SK-N-SH (cell line): ENCODE measurements at regions not wholly inside any gene's neighbourhood (a gene's known extent, or its start where the extent isn't known, plus 50 kb on each side); places are given as distances from the start of the nearest gene placed in this dataset.

Experiments
- CTCF ChIA-PET: fragments of 300-600, 350-600 bp; formaldehyde crosslinking; extraction: SDS; loops from one replicate; lab custom pipeline; 2021; lab: Yijun Ruan, JAX
- POLR2A ChIA-PET: fragments of 350-600 bp; sonication (Branson Sonifier 250); formaldehyde crosslinking; extraction: SDS; loops from one replicate; lab custom pipeline; 2020; ENCODE audit warnings: antibody characterized with exemption, inconsistent platforms; lab: Yijun Ruan, JAX
- DNase-seq: peaks from one replicate; pipeline ENCODE4 v3.0.0; 2012
- H2AFZ ChIP-seq: fragments of 200-600 bp; sonication (generic); 2 replicates; pipeline ENCODE4 v1.8.1; 2016; ENCODE audit warnings: antibody characterized with exemption, mild to moderate bottlenecking, low read depth
- H3F3A ChIP-seq: fragments of 200-600 bp; sonication (generic); replicated peaks from 2 replicates; pipeline ENCODE3; 2016; ENCODE audit warnings: antibody characterized with exemption, mild to moderate bottlenecking; ENCODE audit not compliant: insufficient read depth
- H3K27ac ChIP-seq, 2 experiments: fragments of 200-500 bp in 1 of 2; fragments of 200-600 bp in 1 of 2; sonication (Bioruptor generic) in 1 of 2; sonication (generic), shearing (Covaris generic) in 1 of 2; 2 replicates each; pipeline versions ENCODE4 v1.5.1 to v1.6.1; 2014 to 2016; ENCODE audit warnings: low read depth in 2 of 2, inconsistent platforms in 1 of 2, low read length in 1 of 2, mild to moderate bottlenecking in 1 of 2, mixed read lengths in 1 of 2
- H3K27me3 ChIP-seq: fragments of 200-600 bp; sonication (generic), shearing (Covaris generic); 2 replicates; pipeline ENCODE4 v1.6.1; 2016; ENCODE audit warnings: mixed run types; ENCODE audit not compliant: insufficient read depth
- H3K36me3 ChIP-seq, 2 experiments: fragments of 200-500 bp in 1 of 2; fragments of 200-600 bp in 1 of 2; sonication (Bioruptor generic) in 1 of 2; sonication (generic) in 1 of 2; replicated peaks in 1 of 2; 2 replicates each; pipeline versions ENCODE3 to v1.5.1; 2014 to 2016; ENCODE audit warnings: low read length in 1 of 2, mild to moderate bottlenecking in 1 of 2; ENCODE audit not compliant: insufficient read depth in 2 of 2, control insufficient read depth in 1 of 2
- H3K4me1 ChIP-seq, 2 experiments: fragments of 200-500 bp in 1 of 2; fragments of 200-600 bp in 1 of 2; sonication (Bioruptor generic) in 1 of 2; sonication (generic), shearing (Covaris generic) in 1 of 2; 2 replicates each; pipeline versions ENCODE4 v1.5.1 to v1.6.1; 2014 to 2016; ENCODE audit warnings: low read depth in 1 of 2, low read length in 1 of 2, mixed run types in 1 of 2; ENCODE audit not compliant: insufficient read depth in 2 of 2, control insufficient read depth in 1 of 2
- H3K4me2 ChIP-seq: fragments of 200-600 bp; sonication (generic), shearing (Covaris generic); 2 replicates; pipeline ENCODE4 v1.6.1; 2017; ENCODE audit warnings: mixed run types
- H3K4me3 ChIP-seq, 2 experiments: fragments of 200-500 bp in 1 of 2; fragments of 200-600 bp in 1 of 2; sonication (Bioruptor generic) in 1 of 2; sonication (generic), shearing (Covaris generic) in 1 of 2; 2 replicates each; pipeline versions ENCODE4 v1.5.1 to v1.8.1; 2014 to 2016; ENCODE audit warnings: low read depth in 2 of 2, inconsistent platforms in 1 of 2, low read length in 1 of 2, mild to moderate bottlenecking in 1 of 2, mixed read lengths in 1 of 2, moderate library complexity in 1 of 2
- H3K79me2 ChIP-seq: fragments of 200-600 bp; sonication (generic); 2 replicates; pipeline ENCODE4 v1.8.1; 2017; ENCODE audit warnings: mild to moderate bottlenecking; ENCODE audit not compliant: insufficient read depth
- H3K9ac ChIP-seq: fragments of 200-600 bp; sonication (generic); 2 replicates; pipeline ENCODE4 v1.6.1; 2017; ENCODE audit warnings: mixed run types
- H3K9me2 ChIP-seq: fragments of 200-600 bp; sonication (generic); 2 replicates; pipeline ENCODE4 v1.6.1; 2017; ENCODE audit warnings: mixed run types
- H3K9me3 ChIP-seq: fragments of 200-600 bp; sonication (generic); 2 replicates; pipeline ENCODE4 v1.6.1; 2017; ENCODE audit warnings: mixed run types, mild to moderate bottlenecking, moderate library complexity
- H4K20me1 ChIP-seq: fragments of 200-600 bp; sonication (generic); 2 replicates; pipeline ENCODE4 v1.6.1; 2017; ENCODE audit warnings: mild to moderate bottlenecking, mixed run types; ENCODE audit not compliant: insufficient read depth
- CHD2 ChIP-seq: fragments of 150-350 bp; IDR thresholded peaks from 2 replicates; pipeline ENCODE4 v1.6.1; 2018; ENCODE audit warnings: low read length; ENCODE audit not compliant: partially characterized antibody
- CTCF ChIP-seq: fragments of 200-600 bp; sonication (generic); IDR thresholded peaks from 2 replicates; pipeline ENCODE4 v1.6.1; 2017; ENCODE audit warnings: antibody characterized with exemption, mild to moderate bottlenecking, moderate library complexity
- ELF1 ChIP-seq: IDR thresholded peaks from 2 replicates; pipeline ENCODE4 v1.4.0; 2012
- EP300 ChIP-seq, 2 experiments: IDR thresholded peaks; 2 replicates each; pipeline versions ENCODE4 v1.4.0 to v1.6.1; 2012; ENCODE audit warnings: borderline replicate concordance in 1 of 2, low read depth in 1 of 2, low read length in 1 of 2
- EZH2phosphoT487 ChIP-seq: fragments of 200-600 bp; sonication (generic); IDR thresholded peaks from 2 replicates; pipeline ENCODE4 v1.6.1; 2017; ENCODE audit warnings: low read depth, mixed run types, mild to moderate bottlenecking, antibody characterized with exemption, moderate library complexity, borderline replicate concordance
- FOSL2 ChIP-seq: IDR thresholded peaks from 2 replicates; pipeline ENCODE4 v1.4.0; 2012; ENCODE audit warnings: low read depth, mild to moderate bottlenecking, moderate library complexity, borderline replicate concordance
- FOXM1 ChIP-seq: IDR thresholded peaks from 2 replicates; pipeline ENCODE4 v1.4.0; 2012; ENCODE audit warnings: low read depth, mild to moderate bottlenecking
- MAX ChIP-seq: IDR thresholded peaks from 2 replicates; pipeline ENCODE4 v1.4.0; 2012; ENCODE audit warnings: low read depth
- MEF2A ChIP-seq: IDR thresholded peaks from 2 replicates; pipeline ENCODE4 v1.4.0; 2012; ENCODE audit warnings: low read depth, borderline replicate concordance
- MXI1 ChIP-seq: IDR thresholded peaks from 2 replicates; pipeline ENCODE4 v1.6.1; 2012; ENCODE audit warnings: mild to moderate bottlenecking, low read depth, low read length, improper control_type of control experiment
- NFIC ChIP-seq: IDR thresholded peaks from 2 replicates; pipeline ENCODE4 v1.4.0; 2012; ENCODE audit warnings: borderline replicate concordance
- NRF1 ChIP-seq: IDR thresholded peaks from 2 replicates; pipeline ENCODE4 v1.6.1; 2012; ENCODE audit warnings: low read depth, mild to moderate bottlenecking, low read length
- PBX3 ChIP-seq: IDR thresholded peaks from 2 replicates; pipeline ENCODE4; 2012
- RAD21 ChIP-seq: IDR thresholded peaks from 2 replicates; pipeline ENCODE4 v1.6.1; 2012; ENCODE audit warnings: mild to moderate bottlenecking, low read length
- REST ChIP-seq: IDR thresholded peaks from 2 replicates; pipeline ENCODE4 v1.6.1; 2012; ENCODE audit warnings: mild to moderate bottlenecking, low read depth, low read length, moderate library complexity
- RXRA ChIP-seq: IDR thresholded peaks from 2 replicates; pipeline ENCODE4 v1.4.0; 2012; ENCODE audit warnings: low read depth, mild to moderate bottlenecking, borderline replicate concordance
- SIN3A ChIP-seq: IDR thresholded peaks from 2 replicates; pipeline ENCODE4 v1.6.1; 2012; ENCODE audit warnings: low read depth, mild to moderate bottlenecking, low read length, moderate library complexity, borderline replicate concordance
- SMC3 ChIP-seq: IDR thresholded peaks from 2 replicates; pipeline ENCODE4 v1.6.1; 2012; ENCODE audit warnings: low read depth, low read length, improper control_type of control experiment
- YY1 ChIP-seq: IDR thresholded peaks from 2 replicates; pipeline ENCODE4 v1.4.0; 2012; ENCODE audit warnings: low read depth, mild to moderate bottlenecking
- WGBS: methylation state at CpG from one replicate; pipeline ENCODE4 v1.1.6; 2017; ENCODE audit warnings: low lambda C conversion rate; 5-methylcytosine and 5-hydroxymethylcytosine counted together
- TF ChIP-seq, protein P1 (sequence below): IDR thresholded peaks from 2 replicates; pipeline ENCODE4 v1.4.0; 2012; ENCODE audit warnings: low read depth, borderline replicate concordance

GRCh38 chr20:26169506-26169905 is 472.9 kb upstream of the ZNF337 start (continued):
- TF ChIP-seq REST (no peak), ELF1 (no peak)
- TF ChIP-seq, all 33 proteins: peak for 10

GRCh38 chr20:26167499-26167898 is 470.8 kb upstream of the ZNF337 start:
- ChIA-PET CTCF (no interaction called here), POLR2A (no interaction called here)
- H3K4me3 ChIP-seq: peak overlapping the region in 1 of 2 experiments; percentile 44; a peak in 1 of 4 replicates
- no peaks in the 10 kb centered on the region for H3K36me3 ChIP-seq
- no peaks in the 10 kb centered on the region for H3K79me2 ChIP-seq
- no peaks in the 10 kb centered on the region for H3K9me2 ChIP-seq
- H3K4me1 ChIP-seq: peaks cover 0 to 39% of the 10 kb centered on the region in 2 experiments; a peak in 3 of 4 replicates
- H2AFZ ChIP-seq: peak overlapping the region; percentile 61; the same call in 1 of the 2 replicates
- peaks cover 43% of the 10 kb centered on the region for H3F3A ChIP-seq
- H3K4me2 ChIP-seq: peak overlapping the region; percentile 74
- H3K27me3 ChIP-seq: no peaks in the 10 kb centered on the region
- H4K20me1 ChIP-seq: no peaks in the 10 kb centered on the region
- WGBS: 13% methylated on average over 2 of the region's 2 CpGs
- H3K27ac ChIP-seq: peak overlapping the region; percentile 86 to 90; a peak in 3 of 4 replicates
- H3K9me3 ChIP-seq: no peaks in the 10 kb centered on the region
- H3K9ac ChIP-seq: peak overlapping the region; percentile 71
- no peak for DNase-seq
- TF ChIP-seq EP300 (IDR thresholded peaks at IDR 0.05; ENCODE audit: borderline replicate concordance in 1 of 2, low read depth in 1 of 2, low read length in 1 of 2): peak in 1 of 2 experiments; percentile 48; a peak in 1 of 4 replicates
- TF ChIP-seq FOXM1: no peak
- no peak for TF ChIP-seq MAX
- TF ChIP-seq MEF2A: no peak
- TF ChIP-seq MXI1: no peak
- no peak for TF ChIP-seq RXRA
- no peak for TF ChIP-seq CTCF
- no peak for TF ChIP-seq NFIC
- TF ChIP-seq YY1: no peak
- no peak for TF ChIP-seq REST
- TF ChIP-seq FOSL2: peak; percentile 57; the same call in 1 of the 2 replicates
- TF ChIP-seq SMC3: no peak
- TF ChIP-seq, protein P1, sequence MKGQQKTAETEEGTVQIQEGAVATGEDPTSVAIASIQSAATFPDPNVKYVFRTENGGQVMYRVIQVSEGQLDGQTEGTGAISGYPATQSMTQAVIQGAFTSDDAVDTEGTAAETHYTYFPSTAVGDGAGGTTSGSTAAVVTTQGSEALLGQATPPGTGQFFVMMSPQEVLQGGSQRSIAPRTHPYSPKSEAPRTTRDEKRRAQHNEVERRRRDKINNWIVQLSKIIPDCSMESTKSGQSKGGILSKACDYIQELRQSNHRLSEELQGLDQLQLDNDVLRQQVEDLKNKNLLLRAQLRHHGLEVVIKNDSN: no peak
- TF ChIP-seq CHD2: no peak
- peak; percentile 25; the same call in 1 of the 2 replicates for TF ChIP-seq PBX3
- no peak for TF ChIP-seq NRF1
- TF ChIP-seq RAD21: no peak
- no peak for TF ChIP-seq EZH2phosphoT487
- TF ChIP-seq SIN3A: no peak
